ENCODE measurements at regions not wholly inside any gene's neighbourhood (a gene's known extent, or its start where the extent isn't known, plus 50 kb on each side); places are given as distances from the start of the nearest gene placed in this dataset.

GRCh38 chr10:8431511-8431910, 377.0 kb downstream of the GATA3 start:
- DNase-seq: no peak
- TF ChIP-seq GATA1 (IDR thresholded peaks at IDR 0.05; ENCODE audit: low read depth, low read length): no peak
- TF ChIP-seq POLR2A (IDR thresholded peaks at IDR 0.05; ENCODE audit: low read length): no peak

GRCh38 chr10:8435186-8436055, 380.9 kb downstream of the GATA3 start:
- TF ChIP-seq GATA1 (IDR thresholded peaks at IDR 0.05; ENCODE audit: low read depth, low read length) (no peak), POLR2A (IDR thresholded peaks at IDR 0.05; ENCODE audit: low read length) (no peak)
- no peak for DNase-seq

DNA sequence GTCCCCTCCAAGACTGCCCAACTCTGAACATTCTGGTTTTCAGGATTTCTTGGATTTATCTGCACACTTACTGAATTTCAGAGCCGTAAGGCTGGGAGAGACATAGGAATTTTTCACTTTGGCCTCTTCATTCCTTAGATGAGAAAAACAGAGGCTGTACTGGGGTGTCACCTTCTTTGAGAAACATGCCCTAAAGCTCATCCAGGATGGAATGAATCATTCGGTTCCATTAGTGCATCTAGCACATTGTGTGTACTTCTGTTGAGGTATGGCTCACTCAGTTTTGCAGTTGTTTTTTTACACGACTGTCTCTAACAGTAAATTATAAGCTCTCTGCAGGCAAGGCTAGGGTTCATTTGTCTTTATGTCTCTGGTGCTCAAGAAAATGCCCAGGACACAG, 383.4 kb downstream of the GATA3 start:
- TF ChIP-seq GATA1 (IDR thresholded peaks at IDR 0.05; ENCODE audit: low read depth, low read length) (no peak), POLR2A (IDR thresholded peaks at IDR 0.05; ENCODE audit: low read length) (no peak)

GRCh38 chr10:8438603-8439002, 384.1 kb downstream of the GATA3 start:
- no peak for DNase-seq
- TF ChIP-seq POLR2A (IDR thresholded peaks at IDR 0.05; ENCODE audit: low read length): no peak
- TF ChIP-seq GATA1 (IDR thresholded peaks at IDR 0.05; ENCODE audit: low read depth, low read length): no peak

More for the DNA sequence above, 383.4 kb downstream of the GATA3 start:
- DNase-seq: no peak

DNA sequence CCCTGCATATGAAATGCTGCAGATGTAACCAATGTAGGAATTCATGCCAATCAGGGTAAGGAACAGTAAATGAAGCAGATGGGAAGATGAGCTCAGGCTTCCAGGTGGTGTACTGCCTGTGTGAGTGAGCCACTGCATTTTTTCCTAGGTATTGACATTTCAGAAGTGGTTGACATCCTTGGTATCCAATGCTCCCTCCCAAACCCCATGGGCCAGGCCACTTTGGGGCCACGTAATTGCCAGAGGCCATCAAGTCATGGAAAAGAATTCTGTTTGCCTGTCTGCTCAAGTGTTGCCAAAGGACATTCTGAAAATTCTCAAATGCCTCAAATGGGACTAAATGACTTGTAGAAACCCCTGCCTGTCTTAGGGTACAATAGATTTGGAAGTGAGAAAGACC, 384.6 kb downstream of the GATA3 start:
- TF ChIP-seq POLR2A (IDR thresholded peaks at IDR 0.05; ENCODE audit: low read length) (no peak), GATA1 (IDR thresholded peaks at IDR 0.05; ENCODE audit: low read depth, low read length) (no peak)
- no peak for DNase-seq

GRCh38 chr10:8444630-8445029, 390.1 kb downstream of the GATA3 start:
- TF ChIP-seq GATA1 (IDR thresholded peaks at IDR 0.05; ENCODE audit: low read depth, low read length): no peak
- TF ChIP-seq POLR2A (IDR thresholded peaks at IDR 0.05; ENCODE audit: low read length): no peak
- DNase-seq: no peak

DNA sequence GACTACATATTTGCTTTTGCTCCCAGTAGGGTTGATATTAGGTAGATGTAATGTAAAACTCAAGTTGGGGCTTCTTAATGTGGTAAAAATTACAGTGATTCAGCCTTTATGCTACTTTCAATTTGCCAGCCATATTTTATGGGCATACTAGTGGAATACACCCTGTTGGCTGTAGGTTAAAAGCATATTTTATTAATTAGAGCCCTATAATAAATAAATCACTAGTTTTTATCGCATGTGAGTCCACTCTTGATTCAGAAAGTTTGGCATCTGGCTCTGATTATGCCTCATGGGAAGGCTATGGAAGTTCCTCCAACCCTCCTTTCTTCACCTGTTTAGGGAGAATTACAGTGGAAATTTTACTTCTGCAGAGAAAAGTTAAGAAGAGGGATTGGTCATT, 390.9 kb downstream of the GATA3 start:
- TF ChIP-seq POLR2A (IDR thresholded peaks at IDR 0.05; ENCODE audit: low read length): no peak
- TF ChIP-seq GATA1 (IDR thresholded peaks at IDR 0.05; ENCODE audit: low read depth, low read length): no peak
- no peak for DNase-seq

GRCh38 chr10:8449909-8450308, 395.4 kb downstream of the GATA3 start:
- no peak for DNase-seq
- no peak for TF ChIP-seq GATA1 (IDR thresholded peaks at IDR 0.05; ENCODE audit: low read depth, low read length)
- TF ChIP-seq POLR2A (IDR thresholded peaks at IDR 0.05; ENCODE audit: low read length): no peak

GRCh38 chr10:8453587-8453986, 399.1 kb downstream of the GATA3 start:
- DNase-seq: no peak
- no peak for TF ChIP-seq POLR2A (IDR thresholded peaks at IDR 0.05; ENCODE audit: low read length)
- no peak for TF ChIP-seq GATA1 (IDR thresholded peaks at IDR 0.05; ENCODE audit: low read depth, low read length)

DNA sequence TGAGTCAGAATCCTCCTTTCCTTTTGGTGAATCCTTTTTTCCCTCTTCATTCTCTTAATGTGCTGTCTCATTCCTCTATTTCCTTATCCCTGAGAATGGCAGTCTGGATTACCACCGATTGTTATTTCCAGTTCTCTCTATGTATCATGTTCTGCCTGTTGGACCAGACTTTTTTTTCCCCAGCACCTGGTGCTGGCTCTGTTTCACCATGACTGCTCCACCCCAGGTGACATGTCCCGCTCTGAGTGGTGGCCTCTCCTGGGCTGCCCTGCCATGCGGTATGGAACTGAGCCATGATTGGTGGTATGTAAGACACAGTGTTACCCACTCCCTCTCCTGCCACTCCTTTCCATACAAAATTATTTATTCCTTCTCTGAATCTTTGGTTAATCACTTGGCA, 399.9 kb downstream of the GATA3 start:
- TF ChIP-seq GATA1 (IDR thresholded peaks at IDR 0.05; ENCODE audit: low read depth, low read length) (no peak), POLR2A (IDR thresholded peaks at IDR 0.05; ENCODE audit: low read length) (no peak)
- no peak for DNase-seq

DNA sequence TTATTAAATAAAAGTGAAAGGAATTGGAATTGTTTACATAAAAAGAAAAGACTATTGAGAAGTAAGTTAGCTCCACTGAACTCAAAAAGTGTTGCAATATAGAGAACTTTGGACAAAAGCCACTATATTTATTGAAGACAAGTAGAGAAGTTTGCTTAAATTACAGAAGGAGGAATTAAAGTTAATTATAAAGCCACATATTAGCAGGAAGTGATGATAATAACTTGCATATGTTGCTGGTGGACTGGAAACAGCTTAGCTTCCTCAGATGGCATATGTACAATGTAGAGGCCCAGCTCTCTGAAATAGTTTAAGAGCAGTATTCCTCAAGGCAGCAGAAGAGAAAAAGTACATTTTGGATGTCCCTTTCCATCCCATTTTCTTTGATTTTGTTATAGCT, 400.7 kb downstream of the GATA3 start:
- DNase-seq: no peak
- no peak for TF ChIP-seq POLR2A (IDR thresholded peaks at IDR 0.05; ENCODE audit: low read length)
- TF ChIP-seq GATA1 (IDR thresholded peaks at IDR 0.05; ENCODE audit: low read depth, low read length): no peak

- DNase-seq: no peak
- TF ChIP-seq POLR2A (IDR thresholded peaks at IDR 0.05; ENCODE audit: low read length): no peak
- no peak for TF ChIP-seq GATA1 (IDR thresholded peaks at IDR 0.05; ENCODE audit: low read depth, low read length)
Measured at GRCh38 chr10:8456386-8456785, 401.9 kb downstream of the GATA3 start.

GRCh38 chr10:8460626-8461025, 406.1 kb downstream of the GATA3 start:
- no peak for DNase-seq
- TF ChIP-seq POLR2A (IDR thresholded peaks at IDR 0.05; ENCODE audit: low read length) (no peak), GATA1 (IDR thresholded peaks at IDR 0.05; ENCODE audit: low read depth, low read length) (no peak)

DNA sequence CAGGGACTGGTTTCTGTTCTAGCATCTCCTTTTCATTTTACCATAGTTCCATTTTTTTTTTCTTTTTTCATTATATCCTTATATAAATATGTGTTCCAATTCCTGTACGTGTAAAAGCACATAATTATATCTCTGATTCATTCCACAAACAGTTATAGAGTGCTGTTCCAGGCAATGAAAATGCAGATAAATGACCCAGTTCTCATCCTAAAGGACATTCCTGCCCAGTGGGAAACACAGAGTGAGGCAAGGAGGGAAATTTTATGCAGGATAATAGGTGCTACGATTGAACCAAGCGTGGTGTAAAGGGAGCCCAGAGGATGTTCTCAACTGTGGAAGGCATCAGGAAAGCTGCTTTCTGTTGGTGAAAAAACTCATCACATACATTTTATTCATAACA, 408.1 kb downstream of the GATA3 start:
- TF ChIP-seq GATA1 (IDR thresholded peaks at IDR 0.05; ENCODE audit: low read depth, low read length): no peak
- TF ChIP-seq POLR2A (IDR thresholded peaks at IDR 0.05; ENCODE audit: low read length): no peak
- DNase-seq: no peak

DNA sequence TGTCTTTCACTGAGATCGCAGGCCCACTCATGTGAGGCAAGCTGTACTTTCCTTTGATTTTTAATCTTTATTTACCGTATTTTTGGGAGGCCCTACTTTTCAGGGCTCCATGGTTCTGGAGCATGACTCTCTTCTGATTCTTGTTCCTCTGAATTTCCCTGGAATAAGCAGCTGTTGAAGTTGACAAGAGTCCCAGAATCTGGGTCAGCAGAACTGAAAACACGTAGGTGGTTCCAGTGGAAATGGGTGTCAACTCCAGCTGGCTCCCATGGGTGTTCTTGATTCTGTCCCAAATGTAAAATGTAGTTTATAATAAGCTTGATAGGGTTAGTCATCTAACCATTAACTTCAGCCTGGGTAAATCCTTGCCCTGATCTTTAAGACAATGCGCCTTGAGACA, 409.4 kb downstream of the GATA3 start:
- no peak for TF ChIP-seq GATA1 (IDR thresholded peaks at IDR 0.05; ENCODE audit: low read depth, low read length)
- TF ChIP-seq POLR2A (IDR thresholded peaks at IDR 0.05; ENCODE audit: low read length): no peak
- DNase-seq: no peak
